ENCODE measurements at regions not wholly inside any gene's neighbourhood (a gene's known extent, or its start where the extent isn't known, plus 50 kb on each side); places are given as distances from the start of the nearest gene placed in this dataset.

- TF ChIP-seq CTCF (IDR thresholded peaks at IDR 0.05; ENCODE audit: insufficient read depth, low read length) = no peak
- TF ChIP-seq POLR2AphosphoS5 (IDR thresholded peaks at IDR 0.05; ENCODE audit: low read depth) = no peak
- TF ChIP-seq REST (IDR thresholded peaks at IDR 0.05; ENCODE audit: insufficient replicate concordance, low read depth) = no peak
- no peak for TF ChIP-seq GABPA (IDR thresholded peaks at IDR 0.05; ENCODE audit: low read depth)
- no peak for TF ChIP-seq SPI1 (IDR thresholded peaks at IDR 0.05; ENCODE audit: borderline replicate concordance, low read depth)
Observed at GRCh38 chr4:166280642-166281041, 407.6 kb downstream of the TLL1 start.

Measured in HL-60 (cell line).